NT2/D1 (cell line): ENCODE measurements at regions not wholly inside any gene's neighbourhood (a gene's known extent, or its start where the extent isn't known, plus 50 kb on each side); places are given as distances from the start of the nearest gene placed in this dataset.

Source experiments
- YY1 ChIP-seq: IDR thresholded peaks from 2 replicates; pipeline ENCODE4 v1.6.1; 2011; ENCODE audit not compliant: insufficient read length, insufficient read depth
- ZNF274 ChIP-seq: IDR thresholded peaks from 2 replicates; pipeline ENCODE4 v1.6.1; 2011; ENCODE audit warnings: mild to moderate bottlenecking, low read depth, low read length

- no peak for TF ChIP-seq YY1
- TF ChIP-seq ZNF274: no peak
These were observed 111.9 kb upstream of the GGTLC1 start for GRCh38 chr20:24100370-24101011.
